AG10803 (cell line): ENCODE measurements at regions not wholly inside any gene's neighbourhood (a gene's known extent, or its start where the extent isn't known, plus 50 kb on each side); places are given as distances from the start of the nearest gene placed in this dataset.
A peak's percentile ranks its signal among the peaks of the same experiment; 100 is the strongest.

Experiments used
- DNase-seq: peaks from one replicate; pipeline ENCODE4 v3.0.0; 2010; ENCODE audit warnings: low read depth
- H3K4me3 ChIP-seq: 2 replicates; pipeline ENCODE4 v1.5.1; 2011; ENCODE audit warnings: mild to moderate bottlenecking, low read length, control low read depth
- CTCF ChIP-seq: conservative IDR thresholded peaks from 2 replicates; pipeline ENCODE4 v1.5.1; 2011; ENCODE audit warnings: mild to moderate bottlenecking, low read length, control low read depth, inconsistent platforms

- no peak for DNase-seq
- H3K4me3 ChIP-seq: no peak overlapping the region
- no peak for TF ChIP-seq CTCF
Measured at GRCh38 chr12:114302606-114303315, 103.2 kb downstream of the TBX5 start.

GRCh38 chr12:114302117-114302516, 103.8 kb downstream of the TBX5 start:
- no peak for DNase-seq
- no peak overlapping the region for H3K4me3 ChIP-seq
- TF ChIP-seq CTCF: no peak

- TF ChIP-seq CTCF: no peak
- peak; percentile 74 for DNase-seq
- H3K4me3 ChIP-seq: no peak overlapping the region
Measured at GRCh38 chr12:114294303-114294685, 111.7 kb downstream of the TBX5 start.

GRCh38 chr12:114293571-114294302, 112.2 kb downstream of the TBX5 start:
- H3K4me3 ChIP-seq: no peak overlapping the region
- TF ChIP-seq CTCF: no peak
- no peak for DNase-seq

- TF ChIP-seq CTCF: no peak
- DNase-seq: no peak
- no peak overlapping the region for H3K4me3 ChIP-seq
Measured at GRCh38 chr12:114293073-114293472, 112.9 kb downstream of the TBX5 start.

- DNase-seq: peak; percentile 86
- no peak for TF ChIP-seq CTCF
- H3K4me3 ChIP-seq: no peak overlapping the region
Measured at GRCh38 chr12:114291389-114292060, 114.4 kb downstream of the TBX5 start.
